ENCODE measurements at regions not wholly inside any gene's neighbourhood (a gene's known extent, or its start where the extent isn't known, plus 50 kb on each side); places are given as distances from the start of the nearest gene placed in this dataset.

- ChIA-PET POLR2A (no interaction called here), CTCF (interaction anchor here (1.0 to 1.1 kb wide), 2 partner anchors 40 to 94 kb away, joined by 4 read pairs; no protein-coding TSS in a partner anchor)
- H3K4me1 ChIP-seq (ENCODE audit: control insufficient read depth, insufficient read depth, low read length), result no peaks in the 10 kb centered on the region
- H3K4me3 ChIP-seq (ENCODE audit: low read depth, low read length), result no peak overlapping the region
- no peaks in the 10 kb centered on the region for H3K36me3 ChIP-seq (ENCODE audit: control insufficient read depth in 2 of 2, insufficient read depth in 1 of 2, low read length in 2 of 2)
- H3K9me3 ChIP-seq (ENCODE audit: control insufficient read depth, insufficient read depth, low read depth, low read length), result no peaks in the 10 kb centered on the region
- no peak for TF ChIP-seq ZNF600 (tag by site-specific recombination; IDR thresholded peaks at IDR 0.05)
- TF ChIP-seq ZNF214 (tag by site-specific recombination; IDR thresholded peaks at IDR 0.05; ENCODE audit: borderline replicate concordance), result no peak
- H3K27ac ChIP-seq (ENCODE audit: extremely low read depth, low read depth, low read length), result no peak overlapping the region
Observed at GRCh38 chr4:77505275-77505957, 100.2 kb upstream of the CXCL13 start.

GRCh38 chr4:77505958-77506319 is 99.7 kb upstream of the CXCL13 start:
- ChIA-PET POLR2A (no interaction called here), CTCF (interaction anchor here (1.1 kb wide), 1 partner anchor 94 kb away, joined by 4 read pairs; no protein-coding TSS in a partner anchor)
- no peaks in the 10 kb centered on the region for H3K4me1 ChIP-seq (ENCODE audit: control insufficient read depth, insufficient read depth, low read length)
- TF ChIP-seq KLF17 (tag by site-specific recombination; IDR thresholded peaks at IDR 0.05) (no peak), IKZF3 (tag by site-specific recombination; IDR thresholded peaks at IDR 0.05) (no peak), ZNF791 (tag by site-specific recombination; IDR thresholded peaks at IDR 0.05) (no peak), YY2 (tag by site-specific recombination; IDR thresholded peaks at IDR 0.05) (no peak), ZNF645 (tag by site-specific recombination; IDR thresholded peaks at IDR 0.05) (no peak), GLI2 (tag by site-specific recombination; IDR thresholded peaks at IDR 0.05; ENCODE audit: borderline replicate concordance, low read depth) (no peak), ZNF624 (tag by site-specific recombination; IDR thresholded peaks at IDR 0.05) (no peak)
- no peaks in the 10 kb centered on the region for H3K9me3 ChIP-seq (ENCODE audit: control insufficient read depth, insufficient read depth, low read depth, low read length)
- H3K4me3 ChIP-seq (ENCODE audit: low read depth, low read length), result no peak overlapping the region
- no peak overlapping the region for H3K27ac ChIP-seq (ENCODE audit: extremely low read depth, low read depth, low read length)
- H3K36me3 ChIP-seq (ENCODE audit: control insufficient read depth in 2 of 2, insufficient read depth in 1 of 2, low read length in 2 of 2), result no peaks in the 10 kb centered on the region

- CTCF ChIA-PET, result interaction anchor here (0.6 kb wide), 1 partner anchor 155 kb away, joined by 4 read pairs; no protein-coding TSS in a partner anchor
- no peaks in the 10 kb centered on the region for H3K9me3 ChIP-seq (ENCODE audit: control insufficient read depth, insufficient read depth, low read depth, low read length)
- POLR2A ChIA-PET, result no interaction called here
- H3K4me1 ChIP-seq (ENCODE audit: control insufficient read depth, insufficient read depth, low read length), result no peaks in the 10 kb centered on the region
- H3K4me3 ChIP-seq (ENCODE audit: low read depth, low read length), result no peak overlapping the region
- no peaks in the 10 kb centered on the region for H3K36me3 ChIP-seq (ENCODE audit: control insufficient read depth in 2 of 2, insufficient read depth in 1 of 2, low read length in 2 of 2)
- no peak overlapping the region for H3K27ac ChIP-seq (ENCODE audit: extremely low read depth, low read depth, low read length)
- TF ChIP-seq ZNF521 (tag by site-specific recombination; IDR thresholded peaks at IDR 0.05), result no peak
- TF ChIP-seq ZNF292 (tag by site-specific recombination; IDR thresholded peaks at IDR 0.05; ENCODE audit: borderline replicate concordance, low read depth), result no peak
- no peak for TF ChIP-seq ZNF132 (tag by site-specific recombination; IDR thresholded peaks at IDR 0.05; ENCODE audit: borderline replicate concordance)
- TF ChIP-seq PRDM4 (tag by site-specific recombination; IDR thresholded peaks at IDR 0.05), result no peak
- TF ChIP-seq ZNF394 (tag by site-specific recombination; IDR thresholded peaks at IDR 0.05; ENCODE audit: borderline replicate concordance), result no peak
- TF ChIP-seq GFI1B (tag by site-specific recombination; IDR thresholded peaks at IDR 0.05), result no peak
- no peak for TF ChIP-seq ZNF37A (tag by site-specific recombination; IDR thresholded peaks at IDR 0.05)
- TF ChIP-seq ZNF704 (tag by site-specific recombination; IDR thresholded peaks at IDR 0.05), result no peak
- no peak for TF ChIP-seq ZNF629 (tag by site-specific recombination; IDR thresholded peaks at IDR 0.05)
- no peak for TF ChIP-seq BCL11B (tag by site-specific recombination; IDR thresholded peaks at IDR 0.05; ENCODE audit: low read depth)
- TF ChIP-seq ZNF639 (tag by site-specific recombination; IDR thresholded peaks at IDR 0.05), result no peak
- TF ChIP-seq ZNF473 (tag by site-specific recombination; IDR thresholded peaks at IDR 0.05), result no peak
- no peak for TF ChIP-seq ZNF449 (tag by site-specific recombination; IDR thresholded peaks at IDR 0.05)
Observed at GRCh38 chr4:77510367-77510766, 95.3 kb upstream of the CXCL13 start.
